ENCODE measurements at regions not wholly inside any gene's neighbourhood (a gene's known extent, or its start where the extent isn't known, plus 50 kb on each side); places are given as distances from the start of the nearest gene placed in this dataset.

GRCh38 chr11:127149410-127149809 lies 148.8 kb upstream of the KIRREL3 start:
- TF ChIP-seq TCF4 (CRISPR knock-in tag; IDR thresholded peaks at IDR 0.05; ENCODE audit: borderline replicate concordance): no peak
- no peak for TF ChIP-seq ARNTL (CRISPR knock-in tag; IDR thresholded peaks at IDR 0.05; ENCODE audit: borderline replicate concordance, low read depth)
- TF ChIP-seq ZNF565 (CRISPR knock-in tag; conservative IDR thresholded peaks at IDR 0.05; ENCODE audit: low read depth): no peak
- no peak for TF ChIP-seq RARB (CRISPR knock-in tag; IDR thresholded peaks at IDR 0.05)
- TF ChIP-seq BACH2 (CRISPR knock-in tag; IDR thresholded peaks at IDR 0.05; ENCODE audit: borderline replicate concordance): no peak
- no peak for TF ChIP-seq PATZ1 (CRISPR knock-in tag; IDR thresholded peaks at IDR 0.05; ENCODE audit: borderline replicate concordance)
- no peak for TF ChIP-seq SNAI2 (CRISPR knock-in tag; IDR thresholded peaks at IDR 0.05)
- TF ChIP-seq, protein P1, sequence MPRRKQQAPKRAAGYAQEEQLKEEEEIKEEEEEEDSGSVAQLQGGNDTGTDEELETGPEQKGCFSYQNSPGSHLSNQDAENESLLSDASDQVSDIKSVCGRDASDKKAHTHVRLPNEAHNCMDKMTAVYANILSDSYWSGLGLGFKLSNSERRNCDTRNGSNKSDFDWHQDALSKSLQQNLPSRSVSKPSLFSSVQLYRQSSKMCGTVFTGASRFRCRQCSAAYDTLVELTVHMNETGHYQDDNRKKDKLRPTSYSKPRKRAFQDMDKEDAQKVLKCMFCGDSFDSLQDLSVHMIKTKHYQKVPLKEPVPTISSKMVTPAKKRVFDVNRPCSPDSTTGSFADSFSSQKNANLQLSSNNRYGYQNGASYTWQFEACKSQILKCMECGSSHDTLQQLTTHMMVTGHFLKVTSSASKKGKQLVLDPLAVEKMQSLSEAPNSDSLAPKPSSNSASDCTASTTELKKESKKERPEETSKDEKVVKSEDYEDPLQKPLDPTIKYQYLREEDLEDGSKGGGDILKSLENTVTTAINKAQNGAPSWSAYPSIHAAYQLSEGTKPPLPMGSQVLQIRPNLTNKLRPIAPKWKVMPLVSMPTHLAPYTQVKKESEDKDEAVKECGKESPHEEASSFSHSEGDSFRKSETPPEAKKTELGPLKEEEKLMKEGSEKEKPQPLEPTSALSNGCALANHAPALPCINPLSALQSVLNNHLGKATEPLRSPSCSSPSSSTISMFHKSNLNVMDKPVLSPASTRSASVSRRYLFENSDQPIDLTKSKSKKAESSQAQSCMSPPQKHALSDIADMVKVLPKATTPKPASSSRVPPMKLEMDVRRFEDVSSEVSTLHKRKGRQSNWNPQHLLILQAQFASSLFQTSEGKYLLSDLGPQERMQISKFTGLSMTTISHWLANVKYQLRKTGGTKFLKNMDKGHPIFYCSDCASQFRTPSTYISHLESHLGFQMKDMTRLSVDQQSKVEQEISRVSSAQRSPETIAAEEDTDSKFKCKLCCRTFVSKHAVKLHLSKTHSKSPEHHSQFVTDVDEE (CRISPR knock-in tag; IDR thresholded peaks at IDR 0.05): no peak
- TF ChIP-seq CSDC2 (CRISPR knock-in tag; IDR thresholded peaks at IDR 0.05): no peak
- no peak for TF ChIP-seq GLIS3 (CRISPR knock-in tag; IDR thresholded peaks at IDR 0.05)
- TF ChIP-seq TOX (CRISPR knock-in tag; IDR thresholded peaks at IDR 0.05; ENCODE audit: borderline replicate concordance): no peak
- no peak for TF ChIP-seq ZFP3 (CRISPR knock-in tag; IDR thresholded peaks at IDR 0.05)
